ENCODE measurements at regions not wholly inside any gene's neighbourhood (a gene's known extent, or its start where the extent isn't known, plus 50 kb on each side); places are given as distances from the start of the nearest gene placed in this dataset.

- intact Hi-C loops (cut with DNase I; ENCODE audit: low total_unique reads) = no loop called here
Measured at GRCh38 chr2:38203446-38203810, 127.5 kb upstream of the CYP1B1 start.

GRCh38 chr2:38202713-38203445 is 126.9 kb upstream of the CYP1B1 start:
- Histone ChIP-seq H3K27me3 (no peaks in the 10 kb centered on the region), H3K9me3 (no peaks in the 10 kb centered on the region), H3K4me1 (peaks cover 0 to 6% (median 0%) of the 10 kb centered on the region in 4 donors), H3K4me3 (no peak overlapping the region), H3K36me3 (no peaks in the 10 kb centered on the region), H3K27ac (no peak overlapping the region)
- in situ Hi-C loops (cut with MboI; ENCODE audit: low pct_ligation_motif_present in 1 of 4, low pct_unique_long_range_greater_than_20kb in 1 of 4, low sequenced_read_pairs in 3 of 4) (no loop called here), intact Hi-C loops (cut with DNase I; ENCODE audit: low total_unique reads) (no loop called here)
- no peak for DNase-seq
- 90 to 94% methylated on average over 10 to 14 of the region's 14 CpGs for WGBS, 2 donors (ENCODE audit: low coverage in 1 of 2)
- TF ChIP-seq POLR2AphosphoS5 (IDR thresholded peaks at IDR 0.05) (no peak), EP300 (IDR thresholded peaks at IDR 0.05; ENCODE audit: low read depth) (no peak), POLR2A (IDR thresholded peaks at IDR 0.05) (no peak), CTCF (IDR thresholded peaks at IDR 0.05) (no peak)

More at GRCh38 chr2:38203446-38203810, 127.5 kb upstream of the CYP1B1 start:
- in situ Hi-C loops (cut with MboI; ENCODE audit: low pct_ligation_motif_present in 1 of 4, low pct_unique_long_range_greater_than_20kb in 1 of 4, low sequenced_read_pairs in 3 of 4) = no loop called here
- H3K27me3 ChIP-seq = no peaks in the 10 kb centered on the region
- TF ChIP-seq POLR2AphosphoS5 (IDR thresholded peaks at IDR 0.05) (no peak), EP300 (IDR thresholded peaks at IDR 0.05; ENCODE audit: low read depth) (no peak), CTCF (IDR thresholded peaks at IDR 0.05) (no peak), POLR2A (IDR thresholded peaks at IDR 0.05) (no peak)
- H3K4me1 ChIP-seq = peaks cover 0 to 6% (median 0%) of the 10 kb centered on the region in 4 donors
- 90 to 98% methylated on average over 4 to 9 of the region's 9 CpGs for WGBS, 2 donors (ENCODE audit: low coverage in 1 of 2)
- no peaks in the 10 kb centered on the region for H3K9me3 ChIP-seq
- DNase-seq = no peak
- H3K27ac ChIP-seq = no peak overlapping the region
- H3K36me3 ChIP-seq = no peaks in the 10 kb centered on the region
- H3K4me3 ChIP-seq = no peak overlapping the region

- no peak for TF ChIP-seq POLR2AphosphoS5 (IDR thresholded peaks at IDR 0.05)
- no peak for TF ChIP-seq EP300 (IDR thresholded peaks at IDR 0.05; ENCODE audit: low read depth)
- no peak for TF ChIP-seq POLR2A (IDR thresholded peaks at IDR 0.05)
- no peak for TF ChIP-seq CTCF (IDR thresholded peaks at IDR 0.05)
- in situ Hi-C loops (cut with MboI; ENCODE audit: low pct_ligation_motif_present in 1 of 4, low pct_unique_long_range_greater_than_20kb in 1 of 4, low sequenced_read_pairs in 3 of 4) (no loop called here), intact Hi-C loops (cut with DNase I; ENCODE audit: low total_unique reads) (no loop called here)
- DNase-seq = no peak
- Histone ChIP-seq H3K4me3 (no peak overlapping the region), H3K9me3 (no peaks in the 10 kb centered on the region), H3K36me3 (no peaks in the 10 kb centered on the region), H3K4me1 (peaks cover 0 to 6% (median 0%) of the 10 kb centered on the region in 4 donors), H3K27me3 (no peaks in the 10 kb centered on the region), H3K27ac (peak overlapping the region in 2 of 4 donors; percentile 24 to 37)
Measured at GRCh38 chr2:38201784-38202183, 125.8 kb upstream of the CYP1B1 start.

- Histone ChIP-seq H3K36me3 (no peaks in the 10 kb centered on the region), H3K27me3 (no peaks in the 10 kb centered on the region), H3K4me3 (no peak overlapping the region), H3K27ac (peak overlapping the region in 3 of 4 donors; percentile 16 to 61 (median 37)), H3K9me3 (no peaks in the 10 kb centered on the region), H3K4me1 (peaks cover 0 to 6% (median 0%) of the 10 kb centered on the region in 4 donors)
- in situ Hi-C loops (cut with MboI; ENCODE audit: low pct_ligation_motif_present in 1 of 4, low pct_unique_long_range_greater_than_20kb in 1 of 4, low sequenced_read_pairs in 3 of 4) (no loop called here), intact Hi-C loops (cut with DNase I; ENCODE audit: low total_unique reads) (no loop called here)
- 50 to 68% methylated on average over 3 of the region's 3 CpGs for WGBS, 2 donors (ENCODE audit: low coverage in 1 of 2)
- TF ChIP-seq POLR2AphosphoS5 (IDR thresholded peaks at IDR 0.05) = peak in 2 of 3 donors; percentile 33 to 36
- no peak for TF ChIP-seq POLR2A (IDR thresholded peaks at IDR 0.05)
- DNase-seq = no peak
Measured at GRCh38 chr2:38200598-38200997, 124.6 kb upstream of the CYP1B1 start.
